NCI-H1092 (cell line): ENCODE measurements at regions not wholly inside any gene's neighbourhood (a gene's known extent, or its start where the extent isn't known, plus 50 kb on each side); places are given as distances from the start of the nearest gene placed in this dataset.
"Not testable (repeated sequence)": the region's sequence is repeated elsewhere in the genome, so short reads cannot be mapped to it uniquely, and the experiment has no call there.

ENCODE experiments used
- DNase-seq: peaks from one replicate; lab custom pipeline; 2025; lab: John Stamatoyannopoulos, UW

DNA sequence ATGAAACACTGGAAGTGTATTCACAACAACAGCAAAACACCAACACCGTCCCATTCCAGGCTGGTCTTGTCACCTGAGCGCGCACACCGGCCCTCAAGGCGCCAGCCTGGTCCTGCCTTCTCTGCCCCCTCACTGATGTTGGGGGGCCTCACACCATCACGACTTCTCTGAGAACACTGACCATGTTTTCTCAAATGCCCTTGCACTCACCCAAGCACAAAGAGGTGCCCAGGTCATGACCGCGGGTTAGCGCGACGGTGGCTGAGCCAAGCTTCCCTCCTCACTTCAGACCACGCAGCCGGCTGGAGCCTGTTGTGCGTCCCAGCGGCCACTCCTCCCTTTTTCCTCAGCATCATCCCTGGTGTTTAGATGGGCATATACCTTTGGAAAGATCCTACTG lies 101.3 kb upstream of the SALL3 start:
- DNase-seq, result no peak

DNA sequence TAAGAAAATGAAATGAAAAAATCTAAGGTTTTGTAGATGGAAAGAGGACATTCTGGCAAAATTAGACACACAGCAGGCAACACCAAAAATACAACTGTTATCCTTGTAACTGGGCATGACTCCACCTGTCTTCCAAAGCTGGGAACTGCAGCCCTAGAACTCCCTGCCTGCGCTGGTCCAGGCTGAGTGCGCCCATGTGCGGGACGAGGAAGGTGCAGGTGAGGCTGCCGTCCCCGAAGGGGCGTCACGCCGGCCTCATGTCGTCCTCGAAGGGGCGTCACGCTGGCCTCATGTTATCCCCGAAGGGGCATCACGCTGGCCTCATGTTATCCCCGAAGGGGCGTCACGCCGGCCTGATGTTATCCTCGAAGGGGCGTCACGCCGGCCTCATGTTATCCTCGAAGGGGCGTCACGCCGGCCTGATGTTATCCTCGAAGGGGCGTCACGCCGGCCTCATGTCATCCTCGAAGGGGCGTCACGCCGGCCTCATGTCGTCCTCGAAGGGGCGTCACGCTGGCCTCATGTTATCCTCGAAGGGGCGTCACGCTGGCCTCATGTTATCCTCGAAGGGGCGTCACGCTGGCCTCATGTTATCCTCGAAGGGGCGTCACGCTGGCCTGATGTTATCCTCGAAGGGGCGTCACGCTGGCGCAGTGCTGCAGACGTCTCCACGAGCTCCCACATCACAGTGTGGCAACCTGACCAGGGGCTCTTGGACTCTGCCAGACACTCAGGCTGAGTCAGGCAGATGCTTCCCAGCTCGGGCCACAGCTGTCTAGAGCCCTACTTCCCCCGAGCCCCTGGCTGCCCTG lies 100.3 kb upstream of the SALL3 start:
- DNase-seq, result not testable (repeated sequence)

DNA sequence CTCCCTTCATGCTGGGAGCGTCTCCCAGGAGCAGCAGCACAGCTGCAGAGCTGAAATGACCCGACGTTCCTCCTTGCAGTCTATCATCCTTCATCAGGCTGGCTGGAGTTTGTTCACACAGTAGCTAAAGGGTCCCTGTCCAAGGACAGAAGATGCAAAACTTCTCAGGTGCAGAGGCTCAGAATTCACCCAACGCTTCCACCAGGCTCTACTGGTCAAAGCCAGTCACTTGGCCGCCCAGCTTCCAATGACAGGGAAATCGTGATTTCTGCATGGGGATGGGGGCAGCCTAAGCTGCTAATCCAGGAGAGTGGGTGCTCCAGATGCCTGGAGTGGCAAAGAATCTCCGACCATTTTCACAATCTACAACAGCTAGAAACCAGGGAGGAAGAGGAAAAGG lies 97.0 kb upstream of the SALL3 start:
- DNase-seq, result no peak

DNA sequence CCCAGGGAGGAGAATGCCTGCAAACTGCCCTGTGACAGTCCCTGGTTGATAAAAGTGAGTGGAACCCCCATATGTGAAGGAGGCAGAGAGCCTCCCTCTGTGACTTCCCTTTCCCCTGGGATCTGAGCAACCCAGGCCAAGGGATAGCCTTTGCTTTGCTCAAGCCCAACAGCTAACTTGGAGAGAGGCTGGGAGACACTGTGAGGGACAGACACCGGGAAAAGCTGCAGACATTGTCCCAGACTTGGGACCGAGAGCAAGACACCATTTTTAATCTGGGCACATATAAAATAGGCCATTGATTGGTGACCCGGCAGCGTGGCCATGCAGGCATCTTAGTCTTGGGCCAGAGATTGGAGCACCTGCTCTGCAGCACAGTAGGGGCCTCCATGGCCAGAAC lies 96.1 kb upstream of the SALL3 start:
- DNase-seq, result no peak

DNA sequence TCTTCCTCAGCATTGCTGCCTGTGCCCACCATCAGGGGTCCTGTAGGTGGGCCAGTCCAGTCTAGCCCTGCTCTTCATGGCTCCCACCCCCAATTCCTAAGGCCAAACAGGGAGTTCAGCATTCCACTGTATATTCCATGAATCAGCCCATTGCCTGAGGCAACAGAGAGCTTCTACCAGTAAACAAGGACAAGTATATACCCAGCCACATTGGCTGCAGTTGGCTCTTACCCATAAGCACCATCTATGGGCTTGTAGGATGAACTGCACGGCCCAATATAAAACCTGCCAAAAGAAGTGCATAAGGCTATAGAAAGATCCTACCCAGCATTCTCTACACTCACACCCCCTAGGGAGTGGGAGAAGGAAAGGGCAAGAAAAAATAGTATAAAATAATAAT lies 95.1 kb upstream of the SALL3 start:
- no peak for DNase-seq

DNA sequence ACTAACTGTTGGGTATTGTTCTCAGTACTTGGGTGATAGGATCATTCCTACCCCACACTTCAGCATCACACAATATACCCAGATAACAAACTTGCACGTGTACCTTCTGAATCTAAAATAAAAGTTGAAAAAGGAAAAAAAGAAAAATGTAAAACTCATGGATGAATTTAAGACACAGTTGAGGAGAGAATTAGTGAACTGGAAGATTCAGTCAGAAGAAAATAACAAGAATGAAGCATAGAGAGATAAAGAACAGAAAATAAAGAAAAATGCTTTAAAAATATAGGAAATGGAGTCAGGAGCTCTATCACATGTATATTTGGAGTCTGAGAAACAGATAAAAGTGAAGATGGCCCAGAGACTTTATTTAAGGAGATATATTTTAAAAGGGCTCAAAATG lies 90.4 kb upstream of the SALL3 start:
- DNase-seq, result no peak

DNA sequence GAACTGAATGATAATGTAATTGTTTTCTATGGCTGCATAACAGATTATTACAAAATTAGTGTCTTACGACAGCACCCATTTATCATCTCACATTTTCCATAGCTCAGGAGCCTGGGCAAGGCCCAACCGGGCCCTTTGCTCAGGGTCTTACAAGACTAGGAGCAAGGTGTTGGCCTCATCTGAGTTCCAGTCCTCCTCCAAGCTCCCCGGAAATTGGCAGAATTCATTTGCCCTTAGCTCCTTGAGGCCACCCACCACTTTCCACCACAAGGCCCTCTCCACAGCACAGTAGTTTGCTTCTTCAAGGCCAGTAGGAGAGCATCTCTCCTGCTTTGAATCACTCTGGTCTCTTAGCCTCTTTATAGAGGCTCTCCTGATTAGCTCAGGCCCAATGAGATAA lies 89.2 kb upstream of the SALL3 start:
- no peak for DNase-seq

DNA sequence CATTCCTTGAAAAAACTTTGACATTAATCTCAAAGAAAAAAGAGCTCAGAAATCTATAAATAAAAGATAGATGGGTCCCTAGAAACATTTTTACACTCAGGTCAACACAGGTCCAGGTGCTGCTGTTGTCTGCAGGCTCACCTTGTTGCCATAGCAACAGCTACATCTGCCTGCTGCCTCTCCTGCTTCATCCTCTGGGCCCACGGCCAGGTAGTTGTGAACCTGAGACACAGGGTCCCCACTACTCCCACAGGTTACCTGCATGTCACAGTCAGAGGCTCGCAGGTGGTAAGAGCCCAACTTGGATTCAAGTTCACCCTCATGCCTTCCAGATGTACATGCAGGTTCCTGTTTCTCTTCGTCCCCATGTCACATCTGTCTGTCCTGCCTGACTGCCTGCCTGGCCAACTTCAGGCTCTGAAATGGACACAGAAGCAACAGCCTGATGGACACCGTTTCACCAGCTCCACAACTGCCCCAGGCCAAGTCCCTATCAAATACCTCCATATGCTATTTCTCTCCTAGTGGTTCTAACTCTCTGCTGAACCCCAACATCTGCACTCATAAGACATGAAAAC lies 88.3 kb upstream of the SALL3 start:
- DNase-seq, result no peak

DNA sequence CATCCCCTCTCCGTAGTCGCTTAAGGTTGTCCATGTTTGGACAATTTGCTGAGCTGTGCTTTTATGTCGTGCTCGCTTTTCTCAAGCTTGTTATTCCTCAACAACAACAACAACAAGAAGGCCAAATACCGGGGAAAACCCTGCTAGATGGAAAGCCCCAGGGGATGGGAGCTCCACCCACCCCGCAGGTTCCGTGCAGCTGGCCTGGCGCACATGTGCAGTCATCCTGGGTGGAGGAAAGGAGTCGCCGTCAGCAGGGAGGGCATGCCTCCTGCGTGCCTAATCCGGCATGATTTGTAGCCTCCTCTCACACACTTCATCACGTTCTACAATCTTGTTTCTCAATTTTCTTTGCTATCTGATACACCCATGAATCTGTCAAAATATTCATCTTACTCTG lies 87.4 kb upstream of the SALL3 start:
- no peak for DNase-seq

DNA sequence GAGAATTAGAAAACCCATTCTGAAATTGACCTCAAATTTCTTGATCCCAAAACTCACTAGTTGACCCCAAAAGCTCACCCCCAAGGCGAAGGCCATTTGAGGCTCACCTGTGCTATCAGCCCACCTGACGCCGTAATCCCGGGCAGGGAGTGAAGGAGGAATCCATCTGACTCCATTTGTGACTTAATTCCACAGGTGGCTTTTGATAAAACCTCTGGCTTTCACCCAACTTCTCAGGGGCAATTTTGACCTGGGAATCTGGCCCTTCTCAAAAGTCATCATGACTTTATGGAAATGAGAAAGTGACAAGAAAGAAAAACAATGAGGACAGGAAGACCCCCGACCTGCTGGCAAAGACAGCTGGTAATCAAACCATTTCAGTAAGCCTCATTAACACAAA lies 86.9 kb upstream of the SALL3 start:
- DNase-seq, result no peak

DNA sequence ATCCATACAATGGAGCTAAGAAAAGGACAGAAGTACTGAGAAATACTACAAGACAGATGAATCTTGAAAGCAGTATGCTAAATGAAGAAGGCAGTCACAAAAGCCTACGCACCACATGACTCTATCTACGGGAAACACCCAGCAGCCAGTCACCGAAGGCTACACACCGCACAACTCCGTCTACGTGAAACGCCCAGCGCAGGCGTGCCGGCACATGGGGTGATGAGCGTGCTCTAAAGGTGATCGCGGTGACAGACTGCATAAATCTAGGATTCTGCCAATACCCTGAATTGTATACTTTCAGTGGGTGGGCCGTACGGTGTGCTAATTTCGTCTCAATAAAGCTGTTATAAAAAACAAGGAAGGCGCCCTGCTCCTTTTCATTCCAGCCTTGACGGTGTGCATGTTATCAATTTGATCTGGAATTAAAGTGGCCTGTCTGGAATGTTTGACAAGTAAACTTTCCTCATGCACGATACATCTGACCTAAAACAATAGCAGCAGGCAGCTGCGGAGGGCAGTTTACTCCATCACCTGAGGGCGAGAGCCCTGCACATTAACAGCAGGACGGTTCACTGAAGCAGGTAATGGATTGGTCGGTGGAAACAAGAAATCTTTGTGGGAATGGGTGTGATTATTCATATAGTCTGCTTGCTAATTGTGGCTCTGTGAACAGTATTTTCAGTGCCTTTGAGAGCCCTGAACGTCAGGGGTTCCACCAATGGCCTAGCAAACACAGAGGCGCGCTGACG lies 86.2 kb upstream of the SALL3 start:
- DNase-seq, result no peak

DNA sequence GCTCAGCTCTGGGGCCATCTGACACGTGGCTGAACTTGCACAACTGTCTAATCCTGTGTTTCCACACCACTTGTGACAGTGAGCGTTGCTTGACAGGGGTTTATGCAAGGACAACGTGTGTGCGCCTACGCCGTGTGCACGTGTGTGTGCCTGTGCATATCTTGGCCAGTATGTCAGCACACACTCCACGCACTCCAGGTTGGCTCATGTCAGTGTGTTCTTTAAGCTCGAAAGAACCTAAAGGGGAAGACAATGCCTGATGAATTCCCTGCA lies 85.6 kb upstream of the SALL3 start:
- no peak for DNase-seq

DNA sequence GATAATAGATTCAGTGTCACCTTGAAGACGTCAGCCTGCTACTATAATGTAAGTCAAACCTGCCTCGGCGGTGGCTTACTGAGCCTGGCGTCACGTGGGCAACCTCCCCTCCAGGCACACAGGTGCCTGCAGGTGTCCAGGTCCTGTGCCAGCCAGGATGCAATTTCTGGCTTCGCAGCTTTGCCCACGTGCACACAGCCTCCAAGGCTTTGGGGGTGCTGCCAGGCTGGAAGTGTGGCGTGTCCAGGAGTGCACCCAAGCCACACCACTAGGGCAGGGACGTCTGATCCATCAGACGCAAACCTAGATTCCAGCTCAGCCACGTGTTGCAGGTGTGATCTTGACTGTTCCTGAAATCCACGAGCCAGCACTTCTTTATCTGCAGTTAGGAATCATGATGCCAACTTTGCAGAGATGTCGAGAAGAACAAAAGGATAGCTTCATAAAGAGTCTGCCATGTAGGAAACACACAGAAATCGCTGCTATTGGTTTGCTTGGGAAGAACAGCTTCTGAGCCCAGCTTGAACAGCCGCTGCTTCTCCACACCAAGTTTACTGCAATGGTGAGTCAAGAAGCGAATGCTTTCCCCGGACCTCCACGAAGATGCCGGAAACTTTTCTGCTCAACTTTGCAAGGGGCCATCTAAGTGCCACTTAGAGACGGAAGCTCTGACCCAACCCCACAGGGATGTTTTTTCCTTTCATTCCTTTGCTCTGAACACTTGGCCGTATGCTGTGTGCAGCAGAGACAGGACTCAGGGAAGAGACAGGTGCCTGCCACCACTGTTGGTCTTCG lies 84.2 kb upstream of the SALL3 start:
- no peak for DNase-seq

DNA sequence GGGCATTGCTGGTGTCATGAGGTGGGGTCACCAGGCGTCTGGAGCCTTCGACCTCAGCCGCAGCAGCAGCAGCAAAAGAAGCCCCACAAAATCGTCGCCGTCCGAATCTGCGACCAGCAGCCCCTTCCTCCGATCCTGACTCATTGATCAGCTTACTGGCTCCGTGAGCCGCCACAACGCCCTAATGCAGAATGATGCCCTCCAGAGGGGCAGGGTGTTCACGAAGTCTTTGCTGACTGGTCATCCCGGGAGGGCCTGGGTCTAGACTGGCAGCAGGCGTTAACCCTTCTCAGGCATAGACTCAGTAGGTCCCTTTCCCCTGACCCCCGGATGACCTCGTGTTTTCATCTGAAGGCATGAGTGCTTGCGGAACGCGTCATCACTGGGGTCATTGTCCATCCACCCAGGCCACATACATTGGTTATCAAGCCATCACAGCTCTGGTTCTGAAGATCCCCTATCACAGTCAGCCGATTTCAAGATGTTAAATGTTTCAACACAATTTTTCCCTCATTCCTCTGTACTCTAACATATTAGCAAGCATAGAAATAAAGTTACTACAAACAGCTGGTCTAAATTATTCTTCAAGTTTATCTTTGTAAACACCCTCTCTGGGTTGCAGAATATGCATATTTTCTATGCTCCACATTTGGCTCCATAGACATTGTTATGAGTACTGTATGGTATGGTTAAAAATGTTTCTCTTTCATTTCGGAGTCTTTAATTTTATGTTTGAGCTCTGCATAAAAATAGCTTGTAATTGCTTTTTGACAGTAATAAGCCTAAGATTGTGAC lies 83.3 kb upstream of the SALL3 start:
- no peak for DNase-seq

DNA sequence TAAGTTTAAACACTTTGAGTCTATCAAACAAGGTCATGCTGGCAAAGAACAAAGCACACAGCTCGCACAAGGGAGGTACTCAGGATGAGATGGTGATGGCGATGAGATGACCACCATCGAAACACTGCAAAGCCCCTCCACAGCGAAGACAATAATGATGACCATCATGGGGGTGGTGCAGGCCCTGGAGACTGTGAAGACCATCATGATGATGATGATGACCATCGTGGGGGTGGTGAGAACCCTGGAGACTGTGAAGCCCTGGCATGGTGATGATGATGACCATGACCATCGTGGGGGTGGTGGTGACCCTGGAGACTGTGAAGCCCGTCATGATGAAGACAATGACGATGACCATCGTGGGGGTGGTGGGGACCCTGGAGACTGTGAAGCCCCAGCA lies 81.6 kb upstream of the SALL3 start:
- DNase-seq, result no peak

DNA sequence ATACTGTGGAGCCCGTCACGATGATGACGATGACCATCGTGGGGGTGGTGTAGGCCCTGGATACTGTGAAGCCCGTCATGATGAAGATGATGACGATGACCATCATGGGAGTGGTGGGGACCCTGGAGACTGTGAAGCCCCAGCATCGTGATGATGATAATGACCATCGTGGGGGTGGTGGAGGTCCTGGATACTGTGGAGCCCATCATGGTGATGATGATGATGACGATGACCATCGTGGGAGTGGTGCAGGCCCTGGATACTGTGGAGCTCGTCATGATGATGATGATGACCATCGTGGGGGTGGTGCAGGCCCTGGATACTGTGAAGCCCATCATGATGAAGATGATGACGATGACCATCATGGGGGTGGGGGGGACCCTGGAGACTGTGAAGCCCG lies 81.0 kb upstream of the SALL3 start:
- no peak for DNase-seq

DNA sequence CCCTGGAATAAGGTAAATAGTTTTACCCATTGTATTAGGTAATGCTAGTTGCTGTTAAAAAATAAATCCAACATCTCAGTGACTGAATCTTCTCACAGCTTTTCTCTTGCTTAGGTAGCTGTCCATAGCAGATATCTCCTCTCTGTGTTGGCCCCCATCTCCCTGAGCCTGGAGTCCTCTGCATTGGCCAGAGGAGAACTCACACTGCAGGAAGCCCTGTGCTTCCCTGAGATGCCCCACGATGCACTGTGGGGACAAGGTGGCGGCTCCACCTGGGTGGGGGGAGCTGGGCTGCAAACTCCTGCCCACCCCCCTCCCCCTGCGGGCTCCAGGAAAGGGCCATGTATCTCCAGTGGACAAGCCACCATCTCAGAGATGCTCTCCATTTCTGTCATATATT lies 80.4 kb upstream of the SALL3 start:
- no peak for DNase-seq

DNA sequence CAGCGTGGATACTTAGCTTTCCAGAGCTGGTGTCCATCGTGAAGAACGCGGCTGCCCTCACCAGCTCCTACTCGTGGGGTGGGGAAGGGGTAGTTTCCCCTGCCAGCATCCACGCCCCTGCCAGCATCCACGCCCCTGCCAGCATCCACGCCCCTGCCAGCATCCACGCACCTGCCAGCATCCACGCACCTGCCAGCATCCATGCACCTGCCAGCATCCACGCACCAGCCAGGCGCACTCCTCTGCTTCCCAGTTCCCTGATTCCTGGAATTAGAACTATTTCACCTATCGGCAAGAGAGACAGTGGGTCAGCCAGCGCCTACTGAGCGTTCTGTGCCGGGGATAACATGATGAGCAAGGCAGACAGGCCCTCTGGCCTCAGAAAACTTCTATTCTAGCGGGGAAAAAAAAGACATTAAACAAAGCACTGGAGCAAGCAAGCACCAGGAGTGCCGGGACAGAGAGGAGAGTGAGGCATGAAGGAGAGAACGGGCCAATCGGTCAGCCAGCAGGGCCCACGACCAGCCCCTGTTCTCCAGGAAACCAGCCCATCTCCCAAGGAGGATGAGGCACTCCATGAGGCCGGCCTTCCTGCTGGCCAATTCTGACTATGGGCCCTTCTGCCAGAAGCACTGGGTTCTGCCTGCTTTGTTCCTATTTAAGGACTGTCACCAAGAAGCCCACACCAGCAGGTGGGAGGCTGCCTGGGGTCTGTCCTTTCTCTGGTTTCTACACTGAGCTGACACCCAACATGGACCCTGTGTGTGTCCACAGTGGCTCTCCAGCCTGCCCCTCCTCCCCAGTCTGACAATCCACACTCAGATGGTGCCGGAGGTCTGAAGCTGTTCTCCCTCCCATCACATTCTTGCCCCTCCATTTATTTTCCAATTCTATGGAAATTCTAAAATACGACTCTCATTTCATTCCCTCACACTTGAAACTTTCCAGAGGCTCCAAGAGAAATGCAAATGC lies 78.4 kb upstream of the SALL3 start:
- DNase-seq, result no peak

DNA sequence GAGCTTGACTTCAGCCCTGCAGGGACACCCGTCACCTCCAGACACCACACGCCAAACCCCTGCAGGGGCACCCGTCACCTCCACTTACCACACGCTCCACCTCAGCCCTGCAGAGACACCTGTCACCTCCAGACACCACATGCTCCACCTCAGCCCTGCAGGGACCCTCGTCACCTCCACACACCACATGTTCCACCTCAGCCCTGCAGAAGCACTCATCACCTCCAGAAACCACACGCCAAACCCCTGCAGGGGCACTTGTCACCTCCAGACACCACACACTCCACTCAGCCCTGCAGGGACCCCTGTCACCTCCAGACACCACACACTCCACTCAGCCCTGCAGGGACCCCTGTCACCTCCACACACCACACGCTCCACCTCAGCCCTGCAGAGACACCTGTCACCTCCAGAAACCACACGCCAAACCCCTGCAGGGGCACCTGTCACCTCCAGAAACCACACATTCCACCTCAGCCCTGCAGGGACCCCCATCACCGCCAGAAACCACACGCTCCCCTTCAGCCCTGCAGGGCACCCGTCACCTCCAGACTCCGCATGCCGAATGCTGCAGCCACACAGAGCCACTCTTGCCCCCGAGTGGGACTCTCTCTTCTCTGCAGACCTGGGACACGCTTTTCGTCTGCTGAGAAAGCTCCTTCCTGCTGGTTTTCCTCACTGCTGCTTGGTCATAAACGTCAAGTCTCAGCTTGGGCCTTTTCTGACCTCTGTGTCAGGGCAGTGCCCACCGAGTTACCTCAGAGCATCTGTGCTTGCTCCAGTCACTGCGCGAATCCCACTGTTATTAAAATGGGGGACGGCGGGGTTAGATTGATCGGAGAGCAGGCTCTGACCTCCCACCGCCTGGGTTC lies 77.5 kb upstream of the SALL3 start:
- no peak for DNase-seq
